COR-L47 (cell line): ENCODE measurements at regions not wholly inside any gene's neighbourhood (a gene's known extent, or its start where the extent isn't known, plus 50 kb on each side); places are given as distances from the start of the nearest gene placed in this dataset.

Experiments
- DNase-seq: peaks from one replicate; lab custom pipeline; 2025; lab: John Stamatoyannopoulos, UW

DNA sequence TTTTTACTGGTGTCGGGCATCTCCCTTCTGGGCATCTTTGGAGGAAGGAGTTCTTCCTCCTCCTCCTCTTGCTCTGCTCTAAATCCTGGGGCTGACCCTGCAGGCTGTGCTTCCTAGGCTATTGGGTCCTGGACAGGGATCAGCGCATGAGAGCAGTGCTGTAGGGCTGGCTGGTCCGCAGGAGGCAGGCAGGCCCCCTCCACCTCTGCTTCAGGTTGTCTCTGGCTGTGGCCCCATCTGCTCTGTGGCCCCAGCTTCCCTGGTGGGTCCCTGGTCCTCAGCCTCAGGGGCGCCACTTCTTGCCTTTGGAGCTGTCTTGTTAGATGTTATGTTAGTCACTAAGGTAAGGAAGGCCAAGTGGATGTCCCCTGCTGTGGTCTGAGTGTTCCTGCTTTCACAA lies 237.3 kb upstream of the PITRM1 start:
- no peak for DNase-seq

DNA sequence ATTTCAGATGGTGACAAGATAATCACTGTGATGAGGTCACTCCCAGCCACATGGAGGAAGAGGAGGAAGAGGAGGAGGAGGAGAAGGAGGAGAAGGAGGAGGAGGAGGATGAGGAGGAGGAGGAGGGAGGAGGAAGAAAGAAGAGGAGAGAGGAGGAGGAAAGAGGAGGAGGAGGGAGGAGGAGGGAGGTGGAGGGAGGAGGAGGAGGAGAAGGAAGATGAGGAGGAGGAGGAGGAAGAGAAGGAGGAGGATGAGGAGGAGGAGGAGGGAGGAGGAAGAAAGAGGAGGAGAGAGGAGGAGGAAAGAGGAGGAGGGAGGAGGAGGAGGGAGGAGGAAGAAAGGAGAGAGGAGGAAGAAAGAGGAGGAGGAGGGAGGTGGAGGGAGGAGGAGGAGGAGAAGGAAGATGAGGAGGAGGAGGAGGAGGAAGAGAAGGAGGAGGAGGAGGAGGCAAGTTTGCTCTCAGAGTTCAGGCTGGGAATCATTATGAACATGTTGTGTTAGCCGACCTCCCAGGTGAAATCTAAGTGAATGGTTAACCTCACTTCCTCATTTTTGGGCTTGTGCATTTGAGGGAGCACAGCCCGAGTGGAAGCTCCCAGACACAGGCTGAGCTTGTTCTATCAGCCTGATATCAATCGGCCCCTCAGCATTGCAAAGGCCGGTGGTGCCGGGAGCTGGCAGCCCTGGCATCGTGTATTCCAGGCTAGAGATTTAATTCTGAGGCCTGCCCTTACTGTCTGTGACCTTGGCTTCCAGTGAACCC lies 236.2 kb upstream of the PITRM1 start:
- no peak for DNase-seq

DNA sequence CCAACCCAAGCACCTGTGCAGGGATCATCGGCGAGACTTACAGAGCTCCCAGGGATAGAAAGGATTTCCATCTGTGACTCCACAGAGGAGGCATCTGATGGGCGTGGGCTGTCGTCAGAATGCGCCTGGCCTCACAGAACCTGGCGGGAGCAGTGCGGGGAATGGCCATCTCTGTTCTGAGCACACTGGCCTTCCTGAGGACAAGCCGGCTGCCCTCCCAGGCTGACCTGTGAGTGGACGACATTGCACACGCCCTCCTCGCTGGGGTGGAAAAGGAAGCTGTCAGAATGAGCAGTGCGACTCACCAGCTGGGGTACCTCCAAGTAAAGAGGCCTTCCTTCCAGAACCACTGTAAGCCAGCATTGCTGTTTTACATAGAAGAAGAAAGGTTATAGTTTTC lies 234.6 kb upstream of the PITRM1 start:
- no peak for DNase-seq

DNA sequence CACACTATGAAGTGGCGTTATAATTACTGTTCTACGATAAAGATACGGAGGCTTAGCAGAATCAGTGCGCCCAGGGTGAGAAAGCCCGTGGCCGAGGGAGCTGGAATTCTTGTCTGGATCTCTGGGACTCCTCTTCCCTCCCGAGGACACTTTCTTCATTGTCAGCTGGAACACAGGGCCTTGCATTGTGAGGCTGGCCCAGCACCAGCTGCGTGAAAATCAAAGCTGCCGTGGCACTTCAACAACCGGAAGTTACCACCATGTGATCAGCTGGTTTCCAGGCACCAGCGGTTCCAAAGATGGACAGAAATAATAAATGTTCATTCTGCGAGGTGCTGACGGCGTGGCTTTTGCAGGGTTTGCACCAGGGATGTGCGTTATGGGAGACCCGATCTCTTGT lies 234.0 kb upstream of the PITRM1 start:
- DNase-seq = no peak

DNA sequence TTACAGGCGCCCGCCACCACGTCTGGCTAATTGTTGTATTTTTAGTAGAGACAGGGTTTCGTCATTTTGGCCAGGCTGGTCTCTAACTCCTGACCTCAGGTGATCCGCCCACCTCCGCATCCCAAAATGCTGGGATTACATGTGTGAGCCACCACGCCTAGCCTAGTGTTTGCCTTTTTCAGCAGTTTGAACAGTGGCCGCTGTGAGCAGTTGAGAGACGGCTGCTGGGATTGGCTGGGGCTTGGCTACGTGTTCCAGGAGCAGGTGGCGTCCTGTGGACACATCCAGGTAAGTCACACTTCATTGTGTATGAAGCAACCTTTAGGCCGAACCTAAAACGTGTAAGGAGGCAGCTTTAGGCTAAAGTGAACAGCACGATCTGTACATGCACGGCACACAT lies 231.8 kb upstream of the PITRM1 start:
- no peak for DNase-seq

DNA sequence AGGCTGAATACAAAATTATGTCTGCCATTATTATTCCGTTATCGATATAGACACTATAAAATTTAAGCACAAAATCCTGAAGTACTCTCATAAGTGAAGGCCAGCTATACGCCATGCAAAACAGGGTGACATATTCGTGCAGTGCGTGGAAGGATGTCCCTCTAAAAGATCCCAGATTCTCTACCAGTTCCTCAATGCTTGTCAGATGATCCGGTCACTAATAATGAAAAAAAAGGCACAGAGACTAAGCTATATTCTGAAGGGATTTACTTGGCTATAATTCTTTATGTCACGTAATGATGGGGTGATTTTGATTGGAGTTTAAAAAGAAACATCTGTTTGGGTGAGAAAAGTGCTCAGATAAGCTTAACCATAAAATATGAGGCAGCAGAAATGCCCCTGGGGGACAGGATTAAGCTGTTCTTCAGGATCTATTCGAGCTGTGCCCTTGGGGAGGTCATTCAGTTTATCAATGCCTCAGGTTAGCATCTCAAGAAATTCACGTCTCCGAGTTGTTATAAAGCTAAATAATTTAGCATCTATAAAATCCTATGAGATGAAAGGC lies 229.7 kb upstream of the PITRM1 start:
- DNase-seq = no peak

DNA sequence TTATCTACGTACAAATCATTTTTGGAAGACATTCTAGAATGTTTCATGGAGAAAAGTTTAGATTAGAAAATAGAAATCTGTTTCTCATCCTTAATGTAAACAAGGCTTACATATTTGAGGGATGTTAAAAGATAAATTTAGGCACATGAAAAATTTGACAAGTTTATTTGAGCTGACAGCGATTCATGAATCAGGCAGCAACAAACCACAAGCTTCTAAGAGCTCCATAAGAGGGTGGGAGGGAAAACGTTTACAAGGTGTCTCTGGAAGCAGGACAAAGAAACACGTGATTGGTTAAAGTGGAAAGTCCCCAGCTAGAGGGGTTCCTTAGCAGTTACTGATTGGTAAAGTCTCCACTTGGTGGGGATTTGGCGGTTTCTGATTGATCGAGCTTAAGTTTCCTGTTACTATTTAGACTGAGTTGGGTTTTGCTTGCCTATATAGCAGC lies 228.9 kb upstream of the PITRM1 start:
- no peak for DNase-seq

DNA sequence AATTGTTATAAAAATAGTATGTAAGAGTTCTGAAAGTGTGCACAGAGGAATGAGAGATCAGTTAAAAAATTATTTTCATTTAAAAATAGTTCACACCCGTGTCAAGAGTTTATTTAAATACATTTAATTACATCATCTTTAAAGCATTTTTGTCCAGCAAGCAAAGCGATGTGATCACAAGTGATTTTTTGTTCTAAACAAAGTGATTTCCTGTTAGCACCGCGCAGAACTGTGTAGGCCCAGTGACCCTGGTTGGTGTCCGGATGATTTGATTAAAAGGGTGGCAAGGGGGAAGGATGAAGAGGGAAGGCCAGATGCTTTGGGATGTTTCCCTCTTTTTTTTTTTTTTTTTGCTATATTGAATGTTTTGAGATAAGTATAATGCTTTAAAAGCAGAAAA lies 227.8 kb upstream of the PITRM1 start:
- no peak for DNase-seq

DNA sequence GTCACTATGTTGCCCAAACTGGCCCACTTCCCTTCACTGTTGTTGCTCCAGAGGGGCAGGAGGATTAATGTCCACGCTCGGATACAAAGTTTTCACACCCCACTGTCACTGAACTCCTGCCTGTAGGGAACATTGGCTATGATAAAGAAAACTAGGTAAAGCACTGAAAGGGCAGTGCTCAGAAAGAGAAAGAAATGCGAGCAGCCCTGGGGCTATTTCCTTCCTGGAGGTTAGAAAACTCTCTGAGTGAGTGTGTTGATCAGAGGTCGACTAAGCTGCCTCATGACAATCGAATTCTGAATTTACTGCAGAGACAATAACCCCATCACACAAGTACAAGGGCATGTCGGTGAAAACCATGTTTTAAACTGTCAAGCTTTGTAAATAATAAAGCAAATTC lies 227.2 kb upstream of the PITRM1 start:
- DNase-seq = no peak

DNA sequence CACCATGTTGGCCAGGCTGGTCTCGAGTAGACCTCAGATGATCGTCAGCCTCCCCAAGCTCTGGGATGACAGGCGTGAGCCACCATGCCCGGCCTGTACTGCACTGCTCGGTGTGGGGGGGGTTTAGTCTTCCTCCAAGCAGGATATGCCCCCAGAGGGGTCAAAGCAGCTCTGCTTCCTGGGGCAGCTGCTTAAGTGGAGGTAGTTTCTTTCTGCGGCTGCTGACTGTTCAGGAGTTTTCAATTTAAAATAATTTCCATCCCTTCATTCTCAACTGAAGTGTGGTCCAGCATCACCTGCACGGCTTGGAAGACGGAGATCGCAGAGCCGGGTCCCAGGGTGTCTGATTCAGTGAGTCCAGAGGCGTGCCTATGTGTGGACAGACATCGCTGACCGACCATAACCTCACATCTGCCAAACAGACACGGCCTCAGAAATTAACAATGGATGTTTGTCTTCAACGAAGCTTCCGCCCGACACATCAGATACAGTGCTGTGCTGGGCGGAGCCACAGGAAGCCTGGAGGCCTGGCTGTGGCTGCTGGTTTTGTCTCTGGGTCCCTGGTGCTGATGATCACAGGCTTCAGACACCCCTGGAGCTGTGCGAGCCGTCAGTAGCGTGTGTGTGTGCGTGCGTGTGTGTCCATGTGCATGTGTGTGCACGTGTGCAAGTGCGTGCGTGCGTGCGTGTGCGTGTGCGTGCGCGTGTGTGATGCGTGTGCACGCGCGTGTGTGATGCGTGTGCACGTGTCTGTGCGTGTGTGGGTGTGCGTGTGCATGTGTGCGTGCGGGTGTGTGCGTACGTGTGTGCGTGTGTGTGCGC lies 226.5 kb upstream of the PITRM1 start:
- DNase-seq = no peak

DNA sequence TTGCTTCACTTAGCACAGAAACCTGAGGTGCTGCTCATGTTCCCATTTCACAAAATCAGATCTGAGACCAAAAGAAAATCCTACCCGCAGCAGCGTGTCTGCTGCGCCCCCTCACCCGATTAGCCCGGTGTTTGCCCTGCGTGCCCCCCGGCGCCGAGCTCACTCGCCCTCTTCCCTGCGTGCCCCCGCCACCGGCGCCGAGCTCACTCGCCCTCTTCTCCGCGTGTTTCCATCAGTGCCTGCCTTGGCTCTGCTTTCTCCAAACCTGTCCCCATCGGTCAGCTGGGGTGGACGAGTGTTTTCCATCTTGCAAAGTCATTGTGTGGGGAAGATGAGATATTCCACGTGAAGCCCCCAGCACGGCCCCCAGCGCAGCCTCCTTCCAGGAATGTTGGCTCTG lies 225.3 kb upstream of the PITRM1 start:
- DNase-seq = no peak

DNA sequence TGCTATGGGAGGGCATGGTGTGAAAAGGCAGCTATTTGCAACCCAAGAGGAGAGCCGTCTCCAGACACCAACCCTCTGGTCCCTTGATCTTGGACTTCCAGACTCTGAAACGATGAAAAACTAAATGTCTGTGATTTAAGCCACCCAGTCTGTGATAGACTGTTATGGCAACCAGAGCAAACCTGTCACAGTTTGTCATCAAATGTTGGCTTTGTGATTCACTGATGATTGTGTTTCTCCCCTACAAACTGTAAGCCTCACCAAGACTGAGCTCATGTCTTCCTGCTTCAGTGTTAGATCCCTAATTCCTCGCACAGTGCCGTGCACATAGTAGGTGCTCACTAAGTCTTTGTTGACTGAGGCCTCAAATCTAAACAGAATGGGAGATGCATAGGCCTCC lies 224.6 kb upstream of the PITRM1 start:
- no peak for DNase-seq

DNA sequence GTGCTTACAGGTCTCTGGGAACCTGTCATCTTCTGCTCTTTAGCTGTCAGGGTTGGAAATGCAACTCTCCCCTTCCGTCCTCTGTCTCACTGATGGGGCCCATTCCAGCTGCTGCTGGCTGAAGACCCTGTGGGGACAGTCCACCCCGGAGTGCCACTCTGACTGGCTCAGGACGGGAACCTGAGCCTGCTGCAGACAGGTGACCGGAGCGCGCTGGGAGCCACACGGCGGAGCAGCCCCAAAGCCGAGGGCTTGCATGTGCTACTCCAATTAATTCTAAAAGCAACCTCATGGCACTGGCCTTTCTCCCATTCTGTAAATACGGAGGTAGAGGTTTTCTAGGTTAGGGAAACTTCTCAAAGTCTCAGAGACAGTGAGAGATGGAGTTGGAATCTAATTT lies 223.5 kb upstream of the PITRM1 start:
- no peak for DNase-seq

DNA sequence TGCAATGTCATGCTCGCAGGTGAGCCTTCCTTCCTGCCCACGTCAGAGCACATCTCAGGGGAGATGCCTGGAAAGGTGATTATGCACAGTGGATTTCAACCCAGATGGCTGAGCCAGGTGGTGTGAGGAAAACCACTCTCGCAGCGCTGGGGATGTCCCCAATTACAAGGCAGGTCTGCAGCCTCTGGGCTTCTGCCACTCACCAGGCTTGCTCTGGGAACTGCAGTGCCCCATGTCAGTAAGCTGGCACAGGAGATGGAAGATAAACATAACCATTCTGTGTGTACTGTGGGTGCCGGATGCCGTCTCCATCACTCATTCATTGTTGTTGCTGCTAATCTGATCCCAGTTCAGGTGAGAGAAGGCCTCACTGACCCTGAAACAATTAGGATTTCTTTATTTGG lies 222.9 kb upstream of the PITRM1 start:
- DNase-seq = peak; percentile 31

DNA sequence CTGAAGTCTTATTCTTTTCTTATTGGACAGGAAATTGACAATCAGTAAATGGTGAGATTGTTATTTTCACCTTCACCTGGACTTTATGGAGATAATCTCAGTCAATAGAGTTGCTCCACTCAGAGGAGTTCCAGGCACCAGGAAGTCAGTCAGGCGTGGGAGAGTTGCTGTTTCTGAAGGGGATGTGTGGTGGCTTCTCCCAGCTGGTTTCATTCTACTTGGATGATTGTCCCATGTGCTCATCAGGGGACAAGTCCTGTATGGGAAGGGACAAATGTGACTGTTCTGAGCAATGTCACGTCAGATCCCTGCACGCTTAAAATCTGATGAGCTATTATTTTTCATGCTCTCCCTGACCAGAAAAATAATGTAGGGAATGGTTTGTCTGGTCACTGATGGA lies 222.5 kb upstream of the PITRM1 start:
- no peak for DNase-seq

DNA sequence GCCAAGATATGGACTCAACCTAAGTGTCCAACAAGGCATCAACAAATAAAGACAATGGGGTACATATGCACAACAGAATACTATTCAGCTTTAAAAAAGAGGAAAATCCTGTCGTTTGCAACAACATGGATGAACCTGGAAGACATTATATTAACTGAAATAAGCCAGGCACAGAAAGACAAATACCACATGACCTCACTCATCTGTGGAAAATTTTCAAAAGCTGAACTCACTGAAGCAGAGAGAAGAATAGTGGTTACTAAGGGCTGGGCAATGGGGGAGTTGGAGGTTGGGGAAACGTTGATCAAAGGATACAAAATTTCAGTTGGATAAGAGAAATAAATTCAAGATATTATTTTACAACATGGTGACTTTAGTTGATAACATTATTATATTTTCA lies 221.4 kb upstream of the PITRM1 start:
- DNase-seq = no peak

DNA sequence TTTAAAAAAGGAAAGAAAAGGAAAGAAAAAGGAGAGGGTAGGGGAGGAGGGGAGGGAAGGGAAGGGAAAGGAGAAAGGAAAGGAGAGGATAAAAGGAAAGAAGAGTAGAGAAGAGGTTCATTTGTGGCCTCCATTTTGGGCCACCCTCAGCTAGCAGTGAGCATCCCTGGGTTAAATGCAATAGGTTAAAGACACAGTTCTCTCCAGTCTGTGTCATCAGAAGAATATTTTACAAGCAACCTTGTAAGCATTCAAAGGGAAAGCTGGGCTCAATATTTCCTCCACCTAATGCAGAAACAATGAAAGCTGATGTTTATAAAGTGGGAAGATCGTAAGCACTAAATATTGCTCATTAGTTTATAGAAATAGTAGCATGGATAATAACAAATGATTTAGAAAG lies 219.1 kb upstream of the PITRM1 start:
- no peak for DNase-seq

DNA sequence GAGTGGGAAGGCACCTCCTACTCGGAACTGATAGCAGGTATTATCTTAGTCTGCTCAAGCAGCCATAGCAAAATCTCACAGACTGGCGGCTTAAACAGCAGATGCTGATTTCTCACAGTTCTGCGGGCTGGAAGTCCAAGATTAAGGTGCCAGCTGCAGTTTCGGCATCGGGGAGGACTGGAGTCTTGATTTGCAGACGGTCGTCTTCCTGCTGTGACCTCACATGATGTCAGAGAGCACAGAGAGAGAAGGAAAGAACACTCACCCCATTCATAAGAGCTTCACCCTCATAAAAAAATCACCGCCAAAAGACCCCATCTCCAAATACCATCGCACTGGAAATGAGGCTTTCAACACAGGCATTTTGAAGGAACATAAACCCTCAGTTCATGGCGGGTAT lies 216.5 kb upstream of the PITRM1 start:
- no peak for DNase-seq

DNA sequence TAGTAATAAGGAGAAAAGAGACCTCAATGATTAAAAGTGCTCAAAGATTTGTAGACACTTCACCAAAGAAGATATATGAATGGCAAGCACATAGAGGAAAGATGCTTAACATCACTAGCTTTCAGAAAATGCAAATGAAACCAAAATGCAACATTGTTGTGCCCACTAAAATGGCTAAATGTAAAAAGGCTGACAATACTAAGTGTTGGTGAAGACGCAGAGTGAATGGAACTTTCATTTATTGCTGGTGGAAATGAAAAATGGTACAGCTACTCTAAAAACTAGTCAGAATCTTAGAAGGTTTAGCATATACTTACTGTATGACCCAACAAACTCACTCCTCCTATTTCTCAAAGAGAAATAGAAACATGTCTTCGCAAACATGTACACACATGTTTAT lies 212.9 kb upstream of the PITRM1 start:
- no peak for DNase-seq

DNA sequence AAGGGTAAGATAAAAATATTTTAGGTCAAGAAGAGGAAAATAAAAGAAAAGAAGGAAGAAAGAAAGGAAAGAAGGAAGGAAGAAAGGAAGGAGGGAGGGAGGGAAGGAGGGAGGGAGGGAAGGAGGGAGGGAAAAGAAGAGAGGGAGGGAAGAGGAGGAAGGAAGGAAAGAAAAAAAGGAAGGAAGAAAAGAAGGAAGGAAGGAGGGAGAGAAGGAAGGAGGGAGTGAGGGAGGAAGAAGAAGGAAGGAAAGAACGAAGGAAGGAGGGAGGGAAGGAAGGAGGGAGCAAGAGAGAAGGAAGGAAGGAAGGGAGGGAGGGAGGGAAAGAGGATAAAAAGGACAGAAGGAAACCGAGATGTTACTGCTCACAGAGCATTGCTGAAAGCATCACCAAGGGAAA lies 209.5 kb upstream of the PITRM1 start:
- no peak for DNase-seq

DNA sequence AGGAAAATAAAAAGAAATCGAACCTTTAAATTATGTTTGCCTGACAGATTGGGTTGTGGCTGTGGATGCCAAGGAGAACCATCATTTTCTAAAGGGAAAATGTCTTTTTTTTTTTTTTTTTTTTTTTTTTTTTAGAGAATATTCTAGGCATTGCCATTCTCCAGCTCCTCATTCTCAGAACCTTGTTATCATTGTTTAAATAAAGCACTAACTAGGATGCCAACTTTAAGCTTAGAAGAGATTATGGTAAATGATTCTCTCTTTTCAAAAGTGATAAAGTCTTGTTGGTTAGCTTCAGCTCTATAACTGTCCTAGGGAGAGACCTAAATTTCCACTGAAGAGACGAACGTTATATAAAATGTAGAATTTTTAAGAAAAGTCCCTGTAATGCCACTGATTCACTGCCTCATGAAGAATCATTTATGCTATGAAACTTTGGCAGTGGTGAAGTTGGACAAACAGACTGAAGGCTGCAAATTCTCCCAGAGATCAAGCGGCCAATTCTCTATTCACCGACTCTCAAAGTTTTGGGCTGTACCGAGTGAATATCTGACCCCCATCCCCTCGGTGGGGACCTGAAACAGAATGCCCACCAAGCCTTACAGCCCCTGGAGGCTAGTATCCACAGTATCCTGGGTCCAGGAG lies 207.9 kb upstream of the PITRM1 start:
- no peak for DNase-seq

DNA sequence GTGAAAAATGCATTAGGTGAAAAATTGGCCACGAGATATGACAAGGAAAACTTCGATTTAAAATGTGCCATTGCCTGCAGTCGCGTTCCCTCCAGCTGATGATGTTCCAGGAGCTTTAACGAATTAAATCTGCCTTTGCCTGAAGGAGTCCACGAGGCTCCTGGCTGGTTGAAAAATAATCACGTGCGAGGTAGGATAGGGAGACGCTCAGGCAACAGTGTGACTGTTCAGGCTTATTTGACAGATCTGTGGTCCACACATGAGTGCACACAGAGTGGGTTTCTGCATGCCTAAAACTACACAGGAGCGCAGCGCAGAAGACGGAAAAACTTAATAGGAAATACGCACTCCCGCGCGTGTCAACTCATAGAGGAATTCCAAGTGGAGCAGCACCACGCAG lies 204.0 kb upstream of the PITRM1 start:
- DNase-seq = no peak

DNA sequence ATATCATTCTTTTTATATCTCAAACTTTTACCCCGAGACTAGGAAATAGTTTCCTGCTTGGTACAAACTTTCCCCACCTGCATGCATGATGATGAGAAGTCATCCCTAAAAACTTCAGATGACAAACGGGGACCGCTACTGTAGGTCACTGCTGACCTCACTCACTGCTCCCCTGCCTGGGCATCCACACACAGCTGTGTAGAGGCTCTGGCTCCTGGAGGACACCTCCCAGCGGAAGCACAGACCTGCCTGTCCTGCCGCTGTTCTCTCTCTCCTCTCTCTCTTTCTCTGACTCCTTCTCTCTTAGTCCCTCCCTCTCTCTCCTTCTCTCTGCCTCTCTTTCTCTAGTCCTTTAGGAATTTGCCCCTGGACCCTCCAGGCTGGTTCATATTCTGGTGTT lies 202.9 kb upstream of the PITRM1 start:
- no peak for DNase-seq
